HG03565 (cell line): ENCODE measurements at regions not wholly inside any gene's neighbourhood (a gene's known extent, or its start where the extent isn't known, plus 50 kb on each side); places are given as distances from the start of the nearest gene placed in this dataset.
"Not testable (repeated sequence)": the region's sequence is repeated elsewhere in the genome, so short reads cannot be mapped to it uniquely, and the experiment has no call there.

Experiments used
- ATAC-seq: cut with Tn5 transposase; IDR thresholded peaks from one replicate; pipeline ENCODE4 v1.9.1; 2021; ENCODE audit warnings: mild to moderate bottlenecking, moderate library complexity; ENCODE audit not compliant: unreplicated experiment

DNA sequence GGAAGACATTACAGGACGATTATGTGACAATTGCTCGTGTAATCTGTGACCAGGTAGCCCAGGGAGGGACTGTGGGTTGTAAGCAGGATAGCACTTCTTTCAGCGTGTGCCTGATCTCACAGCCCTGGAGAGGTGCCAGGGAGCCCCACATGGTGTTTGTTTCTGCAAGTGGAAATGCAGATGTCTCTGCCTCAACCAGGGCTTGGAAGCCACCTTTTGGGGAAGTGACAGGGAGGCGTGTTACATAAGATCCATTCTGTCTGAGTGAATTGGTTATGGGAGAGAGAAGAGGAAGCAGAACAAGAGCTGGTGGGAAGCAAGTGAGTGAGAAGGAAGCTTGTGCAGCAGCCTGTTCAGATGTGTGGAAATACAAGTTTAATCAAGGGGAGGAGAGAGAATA is 104.5 kb upstream of the GATB start:
- no peak for ATAC-seq

DNA sequence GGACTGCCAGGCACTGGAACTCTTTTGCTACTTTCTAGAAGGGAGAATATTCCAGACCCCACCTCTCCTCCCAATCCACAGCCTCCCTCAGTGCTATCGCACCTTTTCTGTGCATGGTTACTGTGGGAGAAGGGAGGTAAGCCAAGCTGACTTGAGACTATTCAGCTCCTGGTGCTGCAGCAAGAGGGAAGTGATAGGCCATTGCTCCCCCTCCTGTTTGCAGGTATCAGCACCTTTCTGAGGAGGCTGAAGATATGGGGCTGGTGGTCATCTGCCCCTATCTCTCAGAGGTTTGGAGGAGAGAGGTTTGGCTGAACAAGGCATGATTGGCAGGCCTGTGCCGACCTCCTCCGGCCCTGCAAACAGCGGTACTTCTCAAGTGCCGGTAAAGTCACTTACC is 103.3 kb upstream of the GATB start:
- no peak for ATAC-seq

DNA sequence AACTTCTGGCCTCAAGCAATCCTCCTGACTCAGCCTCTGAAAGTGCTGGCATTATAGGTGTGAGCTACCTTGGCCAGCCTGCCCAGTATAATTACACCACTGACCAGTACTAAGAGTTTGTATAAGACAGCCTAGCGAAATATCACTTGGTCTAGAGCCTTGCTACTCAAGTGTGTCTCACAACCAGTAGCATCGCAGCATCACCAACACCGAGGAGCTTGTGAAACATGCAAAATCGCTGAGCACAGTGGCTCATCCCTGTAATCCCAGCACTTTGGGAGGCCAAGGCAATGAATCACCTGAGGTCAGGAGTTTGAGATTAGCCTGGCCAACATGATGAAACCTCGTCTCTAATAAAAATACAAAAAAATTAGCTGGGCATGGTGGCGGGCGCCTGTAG is 102.0 kb upstream of the GATB start:
- no peak for ATAC-seq

DNA sequence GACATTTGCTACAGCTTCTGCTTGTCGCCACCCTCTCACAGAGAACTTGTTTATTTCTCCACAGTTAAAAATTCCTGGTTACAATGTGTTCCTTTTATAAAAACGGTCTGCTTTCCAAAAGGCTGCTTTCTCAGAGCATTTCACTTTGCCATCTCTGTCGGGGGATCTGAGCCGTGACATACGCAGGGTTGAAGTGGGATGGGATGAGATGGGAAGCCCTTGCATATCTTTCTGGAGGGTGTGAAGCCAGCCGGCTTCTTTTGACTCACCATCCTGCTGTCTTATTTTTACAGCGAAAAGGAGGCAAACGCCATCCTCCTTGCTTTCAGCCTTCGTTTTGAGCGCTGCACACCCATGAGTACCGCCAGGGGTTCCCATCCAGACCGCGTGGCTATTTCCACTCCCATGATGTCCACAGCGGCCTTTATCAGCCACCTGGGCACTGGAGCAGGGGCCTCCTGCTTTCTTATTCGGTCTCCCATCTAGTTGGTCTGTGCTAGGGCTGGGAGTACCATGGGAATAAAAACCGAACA is 99.8 kb upstream of the GATB start:
- ATAC-seq: no peak

DNA sequence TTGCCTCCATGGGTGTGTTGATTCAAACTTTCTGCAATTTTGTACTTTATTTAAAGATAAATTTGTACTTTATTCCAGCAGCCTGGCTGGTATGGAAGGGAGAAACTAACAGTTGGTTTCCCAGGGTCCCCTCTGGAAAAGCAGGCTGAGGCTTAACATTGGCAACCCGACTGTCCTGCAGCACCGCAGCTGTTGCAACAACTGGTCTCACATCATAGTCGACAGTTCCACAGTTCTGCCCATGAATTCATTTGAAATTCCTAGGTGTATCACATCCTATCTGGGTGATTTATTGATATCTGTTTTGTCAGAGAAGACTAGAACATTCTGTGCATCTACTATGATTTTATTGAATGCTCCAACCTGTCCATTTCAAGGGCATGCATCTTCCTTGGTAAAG is 98.8 kb upstream of the GATB start:
- ATAC-seq: no peak

DNA sequence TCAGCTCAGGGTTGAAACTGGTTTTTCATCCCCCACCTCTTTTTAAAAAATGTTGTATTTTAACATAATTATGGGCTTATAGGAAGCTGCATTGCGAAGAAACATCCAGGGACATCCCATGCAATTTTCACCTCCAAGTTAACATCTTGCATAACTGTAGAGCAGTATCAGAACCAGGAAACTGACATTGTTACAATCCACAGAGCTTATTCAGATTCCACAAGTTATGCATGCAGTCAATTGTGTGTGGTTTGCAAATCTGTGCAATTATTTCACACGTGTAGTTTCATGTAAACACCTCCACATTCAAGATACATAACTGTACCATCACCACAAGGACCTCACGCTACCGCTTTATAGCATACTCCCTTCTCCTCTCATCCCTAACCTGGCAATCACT is 97.5 kb upstream of the GATB start:
- ATAC-seq: no peak

DNA sequence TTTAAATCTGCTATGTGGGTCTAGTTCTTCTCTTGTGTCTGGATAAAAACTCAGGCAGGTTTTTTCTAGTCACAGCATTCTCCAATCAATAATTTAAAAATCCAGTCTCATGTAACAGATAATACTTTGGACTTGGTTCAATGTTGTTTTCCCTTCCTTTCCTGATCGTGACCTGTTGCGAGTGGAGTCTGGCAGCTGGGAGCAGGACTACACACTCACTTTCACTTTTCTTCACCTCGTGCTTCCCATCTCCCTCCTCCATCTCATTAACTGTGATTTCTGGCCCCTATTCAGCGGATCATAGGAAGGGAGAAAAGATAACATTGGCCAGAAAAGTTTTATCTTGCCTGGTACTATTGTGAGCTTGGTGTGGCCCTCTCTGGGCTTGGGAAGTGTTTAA is 96.6 kb upstream of the GATB start:
- ATAC-seq: no peak

DNA sequence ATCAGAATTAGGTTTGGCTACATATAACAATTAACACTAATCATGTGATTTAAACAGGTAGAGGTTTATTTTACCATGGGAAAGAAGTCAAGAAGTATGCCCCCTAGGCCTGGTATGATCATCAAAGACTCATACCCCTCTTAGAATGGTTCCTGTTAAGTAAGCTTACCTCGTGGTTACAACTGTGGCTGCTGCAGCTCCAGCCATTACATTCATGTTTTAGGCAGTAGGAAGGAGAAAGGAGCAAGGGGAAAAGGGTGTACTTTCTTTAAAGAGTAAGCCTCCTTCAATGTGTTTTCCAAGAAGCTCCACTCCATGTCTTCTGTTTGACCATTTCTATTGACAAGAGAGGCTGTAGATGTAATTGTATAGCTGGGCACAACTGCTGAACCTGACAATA is 94.9 kb upstream of the GATB start:
- ATAC-seq: no peak

DNA sequence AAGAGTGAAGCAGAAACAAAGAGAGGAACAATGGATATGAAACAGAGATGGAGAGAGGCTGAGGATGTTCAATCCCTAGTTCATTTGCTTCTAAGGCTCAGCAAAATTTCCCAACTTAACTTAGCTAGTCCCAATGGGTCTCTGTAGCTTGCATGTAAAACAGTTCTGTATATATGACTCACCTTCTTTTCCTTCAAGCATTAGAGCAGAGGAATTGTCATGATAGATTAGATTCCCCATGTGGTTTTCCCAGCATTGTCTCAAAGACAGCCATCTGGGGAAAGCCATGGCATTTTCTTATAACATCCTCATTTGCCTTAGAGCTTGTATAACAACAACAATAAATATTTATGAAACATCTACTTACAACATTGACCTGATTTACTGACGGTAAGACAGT is 93.9 kb upstream of the GATB start:
- no peak for ATAC-seq

DNA sequence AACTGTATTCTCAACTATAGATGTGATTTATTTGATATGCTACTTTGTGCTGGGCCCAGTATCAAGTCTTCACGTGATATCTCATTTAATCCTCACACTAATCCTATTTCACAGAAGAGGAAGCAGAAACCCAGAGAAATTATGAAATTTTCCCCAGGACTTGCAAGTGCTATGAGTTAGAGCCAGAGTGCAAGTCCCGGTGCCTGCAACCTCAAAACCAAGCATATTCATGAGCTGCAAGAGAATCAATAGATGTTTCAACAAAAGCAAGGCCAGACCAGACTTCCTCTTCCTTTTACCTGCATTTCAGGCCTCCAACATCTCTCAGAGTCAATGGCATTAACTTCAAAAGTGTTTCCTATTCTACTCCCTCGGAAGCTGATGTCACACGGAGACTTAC is 92.2 kb upstream of the GATB start:
- ATAC-seq: no peak

DNA sequence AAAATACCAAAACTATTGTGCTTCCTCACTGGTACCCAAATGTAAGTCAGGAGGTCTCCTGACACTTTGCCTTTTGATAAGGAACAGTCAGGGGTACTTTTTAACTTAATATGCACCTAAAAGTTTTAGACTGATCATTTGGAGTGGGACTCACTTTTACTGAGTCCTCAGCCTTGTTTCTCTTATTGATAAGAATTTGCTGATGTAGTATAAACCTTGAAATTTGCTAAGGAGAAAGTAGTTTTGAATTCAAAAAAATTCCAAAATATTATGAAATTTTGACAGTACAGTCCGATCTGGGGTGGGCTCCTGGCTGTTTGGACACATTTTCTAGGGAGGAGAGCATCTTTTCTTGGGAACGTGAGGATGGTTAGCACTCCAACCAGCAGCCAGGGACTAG is 91.4 kb upstream of the GATB start:
- ATAC-seq: no peak

DNA sequence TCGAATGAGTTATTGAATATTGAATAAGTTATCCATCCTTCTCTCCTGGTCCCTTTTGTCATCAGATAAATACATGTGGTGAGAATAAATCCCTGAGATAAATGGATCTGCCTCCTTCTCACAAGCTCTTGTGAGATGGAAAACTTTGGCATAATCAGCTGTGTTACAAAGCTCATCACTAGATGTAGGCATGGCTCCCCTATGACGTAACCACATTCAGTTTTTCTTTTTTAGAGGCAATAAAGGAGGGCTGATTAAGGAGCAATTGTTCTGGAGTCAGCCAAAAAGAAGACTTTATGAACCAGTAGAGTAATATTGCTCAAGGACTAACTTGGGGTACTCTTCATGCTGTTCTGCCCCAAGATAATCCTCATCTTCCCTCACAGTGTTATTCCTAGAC is 90.5 kb upstream of the GATB start:
- no peak for ATAC-seq

DNA sequence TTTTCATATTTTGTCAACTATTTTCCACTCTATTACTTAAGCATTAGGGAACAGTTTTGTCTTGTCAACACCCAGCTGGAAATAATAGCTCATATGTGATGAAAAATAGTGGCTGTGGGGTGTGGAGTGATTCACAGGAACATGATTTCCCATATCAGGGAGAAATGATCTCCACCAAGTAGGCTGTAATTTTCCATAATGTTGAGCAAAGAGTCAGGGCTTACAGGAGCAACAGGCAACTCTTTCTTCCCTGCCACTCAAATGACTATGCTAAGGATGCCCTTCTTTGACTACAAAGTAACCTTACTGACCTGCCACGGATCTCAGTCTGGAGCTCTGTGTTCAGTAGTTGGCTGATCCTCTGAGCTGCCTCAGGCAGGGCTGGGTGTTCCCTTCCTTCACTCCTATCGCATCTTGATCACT is 90.0 kb upstream of the GATB start:
- no peak for ATAC-seq

DNA sequence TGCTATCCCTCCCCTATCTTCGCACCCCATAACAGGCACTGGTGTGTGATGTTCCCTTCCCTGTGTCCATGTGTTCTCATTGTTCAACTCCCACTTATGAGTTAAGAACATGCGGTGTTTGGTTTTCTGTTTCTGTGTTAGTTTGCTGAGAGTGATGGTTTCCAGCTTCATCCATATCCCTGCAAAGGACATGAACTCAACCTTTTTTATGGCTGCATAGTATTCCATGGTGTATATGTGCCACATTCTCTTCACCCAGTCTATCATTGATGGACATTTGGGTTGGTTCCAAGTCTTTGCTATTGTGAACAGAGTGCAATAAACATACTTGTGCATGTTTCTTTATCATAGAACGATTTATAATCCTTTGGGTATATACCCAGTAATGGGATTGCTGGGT is 84.7 kb upstream of the GATB start:
- ATAC-seq: not testable (repeated sequence)

DNA sequence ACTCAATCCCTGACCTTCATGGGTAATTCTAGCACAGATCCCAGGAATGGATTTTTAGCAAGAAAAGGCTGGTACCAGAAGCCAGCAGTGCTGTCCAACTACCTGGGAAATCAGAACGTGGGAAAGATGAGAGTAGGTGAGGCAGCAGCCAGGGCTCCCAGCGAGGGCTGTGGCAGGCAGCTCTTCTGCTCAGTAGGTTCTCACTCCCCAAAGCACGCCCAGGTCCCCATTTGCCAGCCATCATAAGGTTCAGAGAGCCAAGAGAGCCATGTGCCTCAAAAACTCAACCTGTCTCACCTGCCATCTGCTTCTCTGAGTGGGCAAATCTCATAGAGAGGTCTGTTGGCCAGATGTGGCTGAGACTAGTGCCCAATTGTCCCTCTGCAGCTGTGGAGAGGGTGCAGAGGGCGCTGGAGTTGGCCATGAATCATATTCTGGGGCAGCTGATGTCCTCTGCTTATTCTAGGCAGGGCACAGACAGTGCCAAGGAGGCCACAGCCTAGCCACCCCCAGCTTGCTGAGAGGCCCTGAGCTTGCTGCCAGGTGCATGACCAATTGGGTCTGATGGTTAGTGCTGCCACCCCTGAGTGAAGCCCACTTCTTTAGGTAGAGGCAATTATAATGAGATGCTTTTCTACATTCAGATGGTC is 81.7 kb upstream of the GATB start:
- ATAC-seq: no peak

DNA sequence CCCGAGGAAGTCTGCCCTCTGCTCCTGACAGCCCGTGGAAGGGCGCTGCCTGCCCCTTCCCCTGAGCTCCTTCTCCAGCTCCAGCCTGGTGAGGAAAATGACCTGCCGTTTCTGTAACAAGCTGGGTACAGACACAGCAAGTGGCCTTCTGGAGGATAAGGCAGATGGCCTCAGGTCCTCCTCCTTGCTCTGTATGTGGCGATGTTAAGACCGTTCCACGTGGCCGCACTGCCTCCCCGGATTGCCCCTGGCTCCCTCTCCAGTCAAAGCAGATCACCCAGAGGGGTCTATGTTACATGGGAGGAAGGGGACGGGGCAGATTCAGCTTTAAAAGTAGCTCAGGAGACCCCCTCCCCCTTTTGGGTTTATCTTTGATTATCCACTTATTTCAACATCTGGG is 80.3 kb upstream of the GATB start:
- no peak for ATAC-seq

DNA sequence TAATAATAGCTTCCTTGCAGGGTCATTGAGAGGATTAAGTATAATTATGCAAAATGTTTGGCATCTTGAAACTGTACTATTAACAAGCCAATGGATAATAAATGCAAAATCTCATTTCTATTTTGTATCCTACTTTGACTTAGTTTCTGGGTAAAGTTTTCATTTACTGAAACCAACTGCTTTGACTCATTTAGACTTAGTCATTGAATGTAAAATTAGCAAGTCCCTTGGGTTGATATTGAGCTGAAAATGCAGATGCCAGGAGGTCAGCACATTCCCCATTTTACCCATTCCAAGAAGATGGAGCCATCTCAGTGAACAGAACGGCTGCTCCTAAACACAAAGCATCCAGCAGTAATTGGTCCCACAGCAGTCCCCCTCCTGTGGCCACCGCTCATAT is 74.7 kb upstream of the GATB start:
- no peak for ATAC-seq

DNA sequence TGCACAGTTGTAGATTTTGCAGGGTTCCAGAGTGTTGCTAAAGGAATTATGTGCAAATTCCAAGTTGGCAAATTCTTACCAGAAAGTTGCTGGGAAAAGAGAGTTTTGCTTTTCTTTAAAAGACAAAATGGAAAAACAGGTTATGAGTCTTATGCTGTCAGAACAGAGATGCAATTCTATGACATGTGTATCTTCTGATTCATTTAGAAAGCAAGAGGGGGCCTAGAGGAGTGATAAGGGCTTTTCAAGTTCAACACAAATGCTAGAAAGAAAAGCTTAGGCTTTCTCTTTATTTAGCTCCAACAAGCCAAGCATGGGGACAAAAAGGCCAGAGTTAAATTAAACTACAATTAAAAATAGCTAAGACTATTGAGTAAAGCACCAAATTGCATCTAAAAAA is 72.4 kb upstream of the GATB start:
- ATAC-seq: peak; percentile 53

DNA sequence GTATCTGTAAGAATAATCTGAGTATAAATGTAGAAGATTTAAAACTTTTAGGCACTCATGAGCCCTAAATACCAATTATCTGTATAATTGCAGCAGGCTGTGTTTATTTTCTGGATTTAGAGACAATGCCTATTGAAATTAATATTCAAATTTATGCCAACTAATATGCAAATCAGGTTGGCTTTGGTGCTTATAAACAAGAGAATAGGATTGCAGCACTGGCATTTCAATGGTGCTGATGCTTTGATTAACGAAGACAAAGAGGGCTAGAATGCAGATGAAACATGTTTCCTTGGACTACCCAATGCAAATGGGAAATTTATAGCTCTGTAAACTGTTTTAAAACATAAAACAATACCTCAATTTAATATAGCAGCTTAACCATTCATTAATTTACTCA is 70.7 kb upstream of the GATB start:
- no peak for ATAC-seq

DNA sequence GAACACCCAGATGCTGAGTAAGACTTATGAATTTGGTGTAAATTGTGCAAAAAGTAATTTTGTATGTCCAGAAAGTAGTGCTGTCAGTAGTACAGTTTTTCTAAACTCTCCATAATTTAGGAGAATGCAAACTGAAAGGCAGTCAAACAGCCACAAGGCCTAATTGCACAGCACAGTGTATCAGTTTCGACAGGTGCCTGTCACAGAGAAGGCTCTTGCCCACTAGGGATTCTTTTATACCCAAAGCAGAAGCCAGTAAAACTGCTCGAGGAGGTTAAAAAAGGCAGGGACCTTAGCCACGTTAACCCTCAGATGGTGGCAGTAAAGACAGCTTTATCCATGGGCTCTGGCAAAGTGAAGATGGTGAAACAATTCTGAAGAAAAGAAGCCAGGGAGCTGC is 69.4 kb upstream of the GATB start:
- ATAC-seq: no peak

DNA sequence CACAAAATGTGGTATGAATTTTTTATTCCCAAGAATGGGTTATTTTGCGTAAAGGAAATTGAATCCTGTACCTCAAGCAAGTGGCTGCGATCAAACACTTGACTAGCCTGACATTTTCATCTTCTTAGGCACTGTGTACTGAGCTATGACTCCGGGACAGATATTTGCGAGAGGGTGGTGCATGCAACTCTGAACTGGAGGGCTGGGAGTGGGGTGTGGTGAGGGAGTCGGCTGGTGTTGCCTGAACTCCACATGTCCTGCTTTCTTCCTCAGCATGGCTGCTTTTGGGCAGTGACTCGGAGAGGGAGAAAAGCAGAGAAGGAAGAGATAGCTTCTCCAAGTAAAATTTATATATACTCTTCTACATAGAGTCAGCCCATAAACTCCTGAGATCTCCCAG is 68.5 kb upstream of the GATB start:
- no peak for ATAC-seq

DNA sequence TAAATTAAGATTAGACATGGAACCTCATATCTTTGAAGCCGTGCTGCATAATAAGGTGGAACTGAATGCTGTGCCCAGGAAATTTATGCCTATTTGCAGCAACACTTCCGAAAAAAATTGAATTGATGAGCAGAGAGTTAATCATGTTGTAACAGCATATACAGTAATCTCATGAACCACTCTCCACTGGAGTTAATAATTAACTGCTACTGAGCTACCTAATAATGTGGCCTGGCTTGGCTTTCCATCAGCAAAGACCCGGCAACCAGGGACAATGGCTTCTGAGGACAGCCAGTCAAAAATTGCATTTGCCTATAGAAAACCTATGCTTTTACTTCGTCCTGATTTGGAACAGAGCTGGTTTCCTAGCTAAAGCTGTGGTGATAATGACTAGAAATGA is 63.8 kb upstream of the GATB start:
- ATAC-seq: no peak

DNA sequence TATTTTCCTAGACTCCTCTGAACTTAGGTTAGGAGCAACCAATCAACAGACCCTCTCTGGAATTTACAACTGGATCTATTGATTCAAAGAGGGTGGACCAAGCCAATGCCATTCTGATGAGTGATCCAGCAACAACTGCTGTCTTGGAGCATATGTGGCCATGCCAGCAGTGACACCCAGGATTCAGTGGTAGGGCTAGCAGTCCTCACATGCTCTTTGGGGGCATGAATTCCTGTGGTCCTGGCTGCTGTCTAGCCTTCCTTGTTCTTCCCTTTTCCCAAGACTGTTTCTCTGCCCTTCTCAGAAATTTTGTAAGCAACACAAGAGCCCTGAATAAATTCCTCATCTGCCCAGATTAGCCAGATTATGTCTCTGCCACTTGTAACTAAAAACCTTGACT is 61.5 kb upstream of the GATB start:
- ATAC-seq: no peak
